Thoracic aorta (tissue), 2 donors: ENCODE measurements at regions not wholly inside any gene's neighbourhood (a gene's known extent, or its start where the extent isn't known, plus 50 kb on each side); places are given as distances from the start of the nearest gene placed in this dataset.

Experiments used
- ATAC-seq: fragments of 150-250 bp; one replicate; pipeline ENCODE4 v1.8.0; 2017; ENCODE audit warnings: low read depth; ENCODE audit not compliant: insufficient number of reproducible peaks, low FRiP score
- DNase-seq: peaks from one replicate; pipeline ENCODE4 v3.0.0-alpha.2; 2020; ENCODE audit warnings: low spot score
- H3K27ac ChIP-seq, 2 donors: fragments of 200-600 bp; sonication (generic); 1 replicate in 1 of 2; 2 replicates in 1 of 2; pipeline ENCODE4 v1.5.1; 2016; ENCODE audit warnings: mild to moderate bottlenecking in 2 of 2, moderate library complexity in 2 of 2
- H3K27me3 ChIP-seq: fragments of 200-600 bp; sonication (generic); replicated peaks from 2 replicates; pipeline ENCODE4 v1.6.0; 2016; ENCODE audit warnings: mild to moderate bottlenecking; ENCODE audit not compliant: insufficient read depth
- H3K36me3 ChIP-seq: fragments of 200-600 bp; sonication (generic); one replicate; pipeline ENCODE4 v1.5.1; 2016
- H3K4me1 ChIP-seq, 2 donors: fragments of 200-600 bp; sonication (generic); 1 replicate in 1 of 2; 2 replicates in 1 of 2; pipeline versions ENCODE4 v1.5.1 to v1.6.0; 2016; ENCODE audit warnings: low read depth in 2 of 2, mild to moderate bottlenecking in 1 of 2; ENCODE audit not compliant: control insufficient read depth in 1 of 2
- H3K4me3 ChIP-seq: fragments of 200-600 bp; sonication (generic); 2 replicates; pipeline ENCODE4 v1.5.1; 2016; ENCODE audit warnings: mild to moderate bottlenecking
- H3K9me3 ChIP-seq: fragments of 200-600 bp; sonication (generic); 2 replicates; pipeline ENCODE4 v1.5.1; 2016
- CTCF ChIP-seq: fragments of 200-600 bp; sonication (generic); IDR thresholded peaks from one replicate; pipeline ENCODE4 v1.5.1; 2019; ENCODE audit warnings: antibody characterized with exemption

- H3K27me3 ChIP-seq: no peaks in the 10 kb centered on the region
- DNase-seq (no peak), ATAC-seq (no peak)
- no peak for TF ChIP-seq CTCF
- H3K4me3 ChIP-seq: no peak overlapping the region
- H3K27ac ChIP-seq: no peak overlapping the region
- H3K4me1 ChIP-seq: no peaks in the 10 kb centered on the region
- H3K9me3 ChIP-seq: no peaks in the 10 kb centered on the region
- no peaks in the 10 kb centered on the region for H3K36me3 ChIP-seq
Measured at GRCh38 chr10:2786251-2786650, 281.1 kb upstream of the PFKP start.

GRCh38 chr10:2784766-2785165 lies 282.6 kb upstream of the PFKP start:
- H3K9me3 ChIP-seq: no peaks in the 10 kb centered on the region
- no peak for DNase-seq
- H3K36me3 ChIP-seq: no peaks in the 10 kb centered on the region
- ATAC-seq: no peak
- H3K27ac ChIP-seq: no peak overlapping the region
- H3K4me3 ChIP-seq: no peak overlapping the region
- no peaks in the 10 kb centered on the region for H3K27me3 ChIP-seq
- H3K4me1 ChIP-seq: no peaks in the 10 kb centered on the region
- TF ChIP-seq CTCF: no peak

- no peaks in the 10 kb centered on the region for H3K27me3 ChIP-seq
- H3K4me1 ChIP-seq: no peaks in the 10 kb centered on the region
- H3K4me3 ChIP-seq: no peak overlapping the region
- H3K27ac ChIP-seq: no peak overlapping the region
- ATAC-seq (no peak), DNase-seq (no peak)
- no peak for TF ChIP-seq CTCF
- no peaks in the 10 kb centered on the region for H3K36me3 ChIP-seq
- H3K9me3 ChIP-seq: no peaks in the 10 kb centered on the region
Measured at GRCh38 chr10:2782950-2783349, 284.4 kb upstream of the PFKP start.

GRCh38 chr10:2782265-2782664 lies 285.1 kb upstream of the PFKP start:
- no peak overlapping the region for H3K4me3 ChIP-seq
- H3K4me1 ChIP-seq: no peaks in the 10 kb centered on the region
- ATAC-seq: no peak
- no peaks in the 10 kb centered on the region for H3K9me3 ChIP-seq
- H3K36me3 ChIP-seq: no peaks in the 10 kb centered on the region
- no peak for DNase-seq
- no peak for TF ChIP-seq CTCF
- H3K27me3 ChIP-seq: no peaks in the 10 kb centered on the region
- H3K27ac ChIP-seq: no peak overlapping the region

GRCh38 chr10:2777666-2778355 lies 289.5 kb upstream of the PFKP start:
- no peaks in the 10 kb centered on the region for H3K27me3 ChIP-seq

More at GRCh38 chr10:2777666-2778355, 289.5 kb upstream of the PFKP start:
- no peaks in the 10 kb centered on the region for H3K4me1 ChIP-seq
- no peaks in the 10 kb centered on the region for H3K36me3 ChIP-seq
- H3K9me3 ChIP-seq: no peaks in the 10 kb centered on the region
- no peak for TF ChIP-seq CTCF
- no peak for DNase-seq
- no peak overlapping the region for H3K4me3 ChIP-seq
- H3K27ac ChIP-seq: no peak overlapping the region
- no peak for ATAC-seq
